Frontal cortex (tissue), 3 donors: ENCODE measurements at regions not wholly inside any gene's neighbourhood (a gene's known extent, or its start where the extent isn't known, plus 50 kb on each side); places are given as distances from the start of the nearest gene placed in this dataset.
"Not testable (repeated sequence)": the region's sequence is repeated elsewhere in the genome, so short reads cannot be mapped to it uniquely, and the experiment has no call there.

Experiments
- DNase-seq, 2 donors: peaks; one replicate each; pipeline ENCODE4 v3.0.0; 2012; ENCODE audit warnings: low spot score in 2 of 2
- FAIRE-seq: peaks from 2 replicates; lab custom pipeline; 2012; peaks lifted over from hg19 to GRCh38; lab: Jason Lieb, UNC
- donor health status: control.
- donor health status: control.
- donor health status: control.

DNA sequence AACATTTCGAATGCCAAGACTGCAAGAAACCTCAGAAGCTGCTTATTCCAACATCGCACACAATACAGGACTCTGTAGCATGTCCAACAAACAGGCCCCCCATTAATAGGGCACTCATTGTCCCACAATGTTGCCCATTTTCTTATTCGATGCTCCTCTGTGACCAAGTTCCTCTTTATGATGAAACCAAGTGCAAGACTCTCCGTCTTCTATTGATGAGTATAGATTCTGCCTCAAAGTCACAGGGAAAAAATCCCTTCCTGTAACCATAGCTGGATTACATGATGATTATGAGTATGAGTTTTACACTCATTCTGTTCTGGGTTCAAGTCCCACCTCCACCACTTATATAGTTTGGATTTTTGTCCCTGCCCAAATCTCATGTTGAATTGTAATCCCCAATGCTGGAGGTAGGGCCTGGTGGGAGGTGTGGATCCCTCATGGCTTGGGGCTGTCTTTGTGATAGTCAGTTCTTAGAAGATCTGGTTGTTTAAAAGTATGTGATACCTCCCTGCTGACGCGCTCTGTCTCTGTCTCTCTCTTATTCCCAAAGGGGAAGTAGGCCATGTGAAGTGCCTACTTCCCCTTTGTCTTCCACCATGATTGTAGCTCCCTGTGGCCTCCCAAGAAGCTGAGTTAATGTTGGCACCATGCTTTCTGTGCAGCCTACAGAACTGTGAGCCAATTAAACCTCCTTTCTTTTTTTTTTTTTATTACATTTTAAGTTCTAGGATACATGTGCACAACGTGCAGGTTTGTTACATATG, 148.7 kb downstream of the OSR1 start:
- no peak for DNase-seq
- FAIRE-seq: no peak

DNA sequence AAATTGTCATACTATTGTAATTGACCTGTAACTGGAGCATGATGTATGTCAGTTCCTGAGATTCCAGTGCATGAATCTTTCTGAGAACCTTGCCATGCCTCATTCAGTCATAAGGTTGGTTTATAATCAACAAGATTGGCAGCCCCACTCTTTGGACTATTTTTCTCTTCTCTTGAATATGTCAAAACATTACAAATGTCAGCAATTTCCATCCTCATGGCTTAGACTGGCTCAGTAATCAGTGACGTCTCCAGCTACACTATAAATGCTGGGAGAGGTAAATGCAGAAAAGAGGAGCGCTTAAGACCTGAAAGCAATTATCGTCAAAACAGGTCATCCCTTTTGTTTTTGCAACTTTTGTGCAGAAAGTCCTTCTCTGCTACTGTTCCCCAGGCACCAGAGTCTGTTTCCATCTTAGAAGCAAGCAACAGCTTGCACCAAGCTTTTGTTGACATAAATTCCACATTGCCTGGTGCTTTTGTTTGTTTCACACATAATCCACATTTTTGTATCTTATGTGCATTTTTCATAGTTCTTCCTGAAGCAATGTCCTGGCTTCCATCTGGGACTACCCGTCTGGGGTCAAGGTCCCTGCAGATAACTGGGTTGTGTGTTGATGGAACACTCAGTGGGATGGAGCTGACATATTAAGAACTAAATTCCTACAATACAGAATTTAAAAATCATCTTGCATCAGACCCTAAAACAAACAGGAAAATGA, 149.8 kb downstream of the OSR1 start:
- FAIRE-seq: no peak

DNA sequence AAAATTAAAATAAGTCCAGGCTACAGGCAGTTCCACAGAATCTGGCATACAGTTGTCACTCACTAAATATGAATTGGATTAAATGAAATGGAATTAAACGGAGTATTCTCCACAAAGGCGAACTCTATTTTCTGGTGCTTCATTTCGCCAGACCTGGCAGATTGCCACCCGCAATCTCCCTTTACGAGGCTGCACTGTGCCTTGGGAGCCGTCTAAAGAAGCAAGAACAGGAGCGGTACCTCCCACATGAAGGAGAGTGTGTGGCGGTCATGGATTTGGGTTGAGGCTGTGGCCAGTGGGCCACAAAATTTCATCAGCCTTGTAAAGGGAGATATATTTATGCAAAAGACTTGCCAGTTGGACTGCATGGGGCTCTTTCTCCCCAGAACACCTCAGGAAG, 151.0 kb downstream of the OSR1 start:
- DNase-seq: no peak

More for the DNA sequence above, 149.8 kb downstream of the OSR1 start:
- no peak for DNase-seq

DNA sequence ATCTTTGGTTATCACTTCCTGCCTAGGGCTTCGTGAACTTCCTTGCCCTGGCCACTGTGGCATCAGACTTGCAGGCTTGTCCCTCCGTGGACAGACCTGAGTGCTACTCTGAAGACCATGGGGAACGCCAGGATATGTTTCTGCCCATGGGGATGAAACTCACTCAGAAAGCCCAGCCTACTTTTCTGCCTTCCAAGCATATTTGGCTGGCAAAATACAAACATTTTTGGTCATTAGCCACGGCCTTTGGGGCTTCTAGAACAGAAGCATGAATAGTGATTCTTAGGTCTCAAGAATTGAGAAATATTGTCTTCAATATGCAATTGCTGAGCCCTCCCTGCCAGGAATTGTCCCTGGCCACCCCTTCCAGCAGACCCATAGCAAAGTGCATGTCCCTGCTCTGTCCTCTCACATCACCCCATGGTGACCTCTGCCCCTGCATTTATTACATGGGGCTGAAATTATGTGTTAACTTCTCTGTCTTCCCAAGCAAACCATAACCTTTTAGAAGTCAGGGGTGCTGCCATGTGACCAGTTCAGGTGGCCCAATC, 152.4 kb downstream of the OSR1 start:
- FAIRE-seq: no peak

More for the DNA sequence above, 151.0 kb downstream of the OSR1 start:
- no peak for FAIRE-seq

DNA sequence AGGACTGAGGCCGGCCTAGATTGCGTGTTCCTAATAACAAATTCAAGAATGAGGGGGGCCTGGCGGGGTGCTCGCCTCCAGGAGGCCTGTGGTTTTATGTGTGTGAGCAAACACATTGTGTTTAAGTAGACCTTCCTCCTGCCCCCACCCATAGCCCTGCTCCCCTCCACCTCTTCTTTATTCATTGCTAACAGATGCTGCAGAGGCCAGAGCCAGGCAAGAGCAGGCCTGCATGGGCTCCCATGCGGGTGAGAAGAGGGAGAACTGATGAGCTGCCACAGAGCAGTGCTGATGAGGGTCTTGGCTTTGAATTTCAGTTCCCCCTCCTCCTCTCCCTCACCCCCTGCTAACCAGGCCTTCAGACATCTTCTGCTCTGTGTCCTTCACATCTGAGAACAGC, 154.6 kb downstream of the OSR1 start:
- DNase-seq: no peak

More for the DNA sequence above, 152.4 kb downstream of the OSR1 start:
- DNase-seq: no peak

DNA sequence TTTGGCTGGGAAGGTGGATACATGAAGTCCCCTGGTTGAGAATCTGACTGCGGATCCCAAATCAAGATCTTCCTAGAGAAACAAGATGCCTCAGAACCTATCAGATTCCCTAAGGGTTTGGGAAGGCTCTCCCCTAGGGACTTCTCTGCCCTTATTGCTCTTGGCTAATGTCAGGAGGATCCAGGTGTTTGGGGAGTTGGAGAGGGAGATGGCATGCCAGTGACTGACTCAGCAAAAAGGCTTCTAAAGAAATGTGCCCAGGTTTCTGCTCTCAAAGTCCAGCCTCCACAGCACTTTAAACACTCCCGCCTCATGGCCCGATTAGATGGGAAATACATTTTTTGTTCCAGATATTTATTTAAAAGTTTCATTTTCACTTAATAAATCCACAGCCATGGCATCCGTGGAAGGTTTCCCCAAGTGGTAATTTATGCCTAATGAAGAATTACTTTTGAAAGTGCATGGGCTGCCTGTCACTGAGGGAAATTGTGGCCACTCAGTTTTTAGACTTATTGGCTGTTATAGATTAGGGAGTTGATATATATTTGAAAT, 156.4 kb downstream of the OSR1 start:
- no peak for FAIRE-seq

More for the DNA sequence above, 154.6 kb downstream of the OSR1 start:
- FAIRE-seq: no peak

DNA sequence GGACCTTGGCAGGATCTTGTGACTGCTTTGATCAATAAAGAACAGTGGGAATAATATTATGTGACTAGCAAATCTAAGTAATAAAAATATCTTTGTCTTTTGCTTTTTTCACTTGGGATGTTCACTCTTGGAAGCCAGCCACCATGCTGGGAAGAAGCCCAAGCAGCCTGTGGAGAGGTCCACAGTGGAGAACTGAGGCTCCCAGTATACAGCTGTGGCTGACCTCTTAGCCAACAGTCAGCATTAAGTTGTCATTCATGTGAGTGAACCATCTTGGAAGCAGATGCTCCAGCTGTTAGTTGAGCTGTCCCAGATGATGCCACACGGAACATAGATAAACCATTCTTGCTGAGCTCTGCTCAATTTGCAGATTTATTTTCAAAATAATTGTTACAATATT, 160.0 kb downstream of the OSR1 start:
- DNase-seq: peak in 1 of 2 donors; percentile 4
- FAIRE-seq: no peak

More for the DNA sequence above, 156.4 kb downstream of the OSR1 start:
- DNase-seq: no peak

DNA sequence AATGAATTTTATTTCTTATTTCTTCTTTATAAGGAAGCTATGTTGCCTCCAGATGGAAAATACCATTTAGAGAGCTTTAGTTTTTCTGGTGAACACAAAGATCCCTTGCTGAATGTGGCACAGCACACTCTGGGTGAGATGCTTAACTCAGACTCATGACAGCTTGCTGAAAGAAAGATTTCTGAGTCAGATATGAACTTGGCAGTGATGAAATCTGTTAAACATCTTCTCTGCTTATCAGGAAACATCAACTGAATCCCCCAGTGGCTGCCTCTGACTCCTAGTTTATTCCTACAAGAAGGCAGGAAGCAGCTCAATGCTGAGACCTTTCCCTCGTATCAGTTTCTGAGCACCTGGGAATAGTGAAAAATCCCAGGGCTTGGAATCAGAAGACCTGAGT, 162.8 kb downstream of the OSR1 start:
- DNase-seq: no peak
- no peak for FAIRE-seq

DNA sequence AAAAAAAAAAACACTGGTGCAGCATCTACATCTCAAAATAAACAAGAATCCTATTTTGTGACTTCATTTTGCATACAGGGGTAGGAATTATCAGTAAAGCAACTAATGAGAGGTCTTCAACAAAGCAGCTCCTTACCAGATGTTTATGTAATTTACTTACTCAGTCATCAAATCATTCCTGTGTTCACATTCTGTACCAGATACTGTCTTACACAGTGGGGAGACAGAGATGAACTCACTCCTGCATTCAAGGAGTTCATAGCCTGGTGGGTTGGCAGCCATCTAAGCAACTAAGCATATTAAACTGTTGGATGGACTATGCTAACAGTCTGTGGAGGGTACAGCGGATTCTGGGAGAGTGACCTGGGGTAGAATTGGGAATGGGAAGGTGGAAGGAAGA, 169.0 kb downstream of the OSR1 start:
- FAIRE-seq: no peak
- no peak for DNase-seq

DNA sequence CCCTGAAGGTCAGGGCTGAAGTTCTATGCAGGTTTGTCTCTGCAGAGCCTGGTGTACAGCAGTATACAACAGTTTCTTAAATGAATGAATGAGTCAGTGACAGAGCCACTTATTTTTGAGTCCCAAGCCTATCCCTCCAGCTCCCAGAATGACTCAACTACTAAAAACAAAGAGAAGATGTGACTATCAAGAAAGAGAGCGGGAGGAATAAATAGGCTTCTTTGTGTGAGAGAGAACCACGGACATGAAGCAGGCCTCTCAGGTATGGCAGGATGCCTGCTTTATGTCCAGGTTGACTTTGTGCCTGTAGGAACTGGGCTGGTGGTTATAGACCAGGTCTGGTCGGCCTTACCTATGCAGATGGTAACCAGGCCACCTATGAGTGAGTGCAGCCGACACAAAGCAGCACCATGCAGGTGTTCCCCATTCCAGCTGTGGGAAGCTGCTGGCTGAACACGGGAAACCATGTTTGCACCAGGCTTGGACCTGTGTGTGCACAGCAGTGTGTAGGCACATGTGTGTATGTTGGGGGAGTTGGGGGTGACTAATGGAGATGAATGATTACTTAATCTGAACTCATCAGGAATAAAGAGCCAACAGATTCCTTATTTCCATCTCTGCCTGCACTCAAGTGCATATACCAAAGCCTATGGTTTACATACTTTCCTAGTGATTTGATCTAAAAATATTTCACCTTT, 171.0 kb downstream of the OSR1 start:
- FAIRE-seq: no peak
- no peak for DNase-seq

DNA sequence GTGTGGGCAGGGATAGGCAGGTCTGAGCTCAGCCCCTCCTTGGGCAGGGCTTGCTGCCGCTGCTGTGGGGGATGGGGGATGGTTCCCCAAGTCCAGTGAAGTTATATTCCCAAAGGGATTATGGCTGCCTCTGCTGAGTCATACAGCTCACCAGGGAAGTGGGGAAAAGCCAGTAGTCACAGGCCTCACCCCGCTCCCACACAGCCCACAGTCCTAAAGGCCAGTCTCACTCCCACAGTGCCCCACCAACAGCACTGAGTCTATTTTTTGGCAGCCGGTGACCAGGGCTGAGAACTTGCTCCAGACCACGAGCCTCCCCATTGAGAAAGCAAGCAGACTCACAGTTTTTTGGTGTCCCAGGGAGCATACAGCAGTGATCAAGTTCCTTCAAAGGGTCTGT, 173.3 kb downstream of the OSR1 start:
- FAIRE-seq: no peak
- no peak for DNase-seq

DNA sequence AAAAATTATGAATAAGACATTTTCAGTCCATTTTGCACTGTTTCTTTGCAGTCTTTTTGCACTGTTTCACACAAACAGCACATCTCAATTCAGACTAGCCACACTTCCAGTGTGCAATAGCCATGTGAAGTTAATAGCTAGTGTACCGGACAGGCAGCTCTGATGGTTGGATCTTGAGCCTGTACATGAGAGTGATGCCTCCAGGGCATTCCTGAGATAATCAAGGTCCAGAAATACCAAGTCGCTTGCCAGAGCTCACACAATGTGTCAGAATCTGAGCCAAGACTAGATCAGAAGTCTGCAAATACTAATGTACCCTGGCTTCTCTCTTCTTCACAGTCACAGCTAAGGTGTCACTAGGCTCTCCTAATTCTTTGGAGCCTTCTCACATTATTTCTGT, 180.2 kb downstream of the OSR1 start:
- FAIRE-seq: no peak

DNA sequence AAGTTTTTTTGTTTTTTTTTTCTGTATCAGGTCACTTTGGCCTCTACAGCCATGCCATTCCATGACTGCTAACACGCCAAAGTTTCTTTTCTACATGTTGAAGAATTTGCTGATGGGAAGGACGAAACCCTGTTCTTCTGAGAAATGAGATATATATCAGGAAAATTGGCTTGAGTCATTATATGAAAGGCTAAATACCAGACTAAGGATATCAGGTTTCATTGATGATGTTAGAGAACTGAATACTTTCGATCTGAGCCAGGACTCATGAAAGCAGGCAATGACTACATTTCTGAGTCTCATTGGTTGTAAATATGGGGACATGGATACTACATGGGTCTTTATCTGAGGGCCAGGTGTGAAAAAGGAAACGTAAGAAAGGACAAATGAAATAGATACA, 181.4 kb downstream of the OSR1 start:
- DNase-seq (no peak), FAIRE-seq (no peak)

More for the DNA sequence above, 180.2 kb downstream of the OSR1 start:
- DNase-seq: no peak

DNA sequence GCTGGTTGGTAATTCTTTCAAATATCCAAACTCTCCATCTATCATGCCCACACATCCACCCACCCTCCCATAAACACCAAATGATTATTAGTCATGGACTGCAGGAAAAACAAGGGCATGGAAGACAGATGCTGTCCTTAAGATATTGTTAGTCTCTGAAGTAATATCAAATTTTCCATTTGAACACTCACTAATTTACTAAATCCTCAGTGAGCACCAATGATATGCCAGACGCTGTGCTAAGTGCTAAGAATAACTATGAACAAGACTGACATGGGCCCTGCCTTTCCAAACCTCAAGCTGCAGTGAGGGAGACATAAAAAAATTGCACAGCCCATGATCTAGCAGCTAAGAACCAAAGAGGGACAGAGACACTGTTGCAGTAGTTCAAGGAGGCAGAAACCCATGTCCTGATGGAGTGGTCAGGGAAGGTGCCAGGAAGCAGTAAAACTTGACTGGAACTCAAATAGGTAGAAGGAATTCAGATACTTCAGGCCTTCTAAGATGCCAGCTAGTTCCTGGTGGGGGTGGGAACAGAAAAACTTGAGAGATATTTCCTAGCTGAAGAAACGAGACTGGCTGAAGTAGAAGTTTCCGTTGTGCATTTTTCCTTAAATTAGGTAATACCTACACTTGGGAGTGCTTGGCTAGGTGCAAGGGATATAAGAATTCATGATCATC, 182.1 kb downstream of the OSR1 start:
- DNase-seq (no peak), FAIRE-seq (no peak)

DNA sequence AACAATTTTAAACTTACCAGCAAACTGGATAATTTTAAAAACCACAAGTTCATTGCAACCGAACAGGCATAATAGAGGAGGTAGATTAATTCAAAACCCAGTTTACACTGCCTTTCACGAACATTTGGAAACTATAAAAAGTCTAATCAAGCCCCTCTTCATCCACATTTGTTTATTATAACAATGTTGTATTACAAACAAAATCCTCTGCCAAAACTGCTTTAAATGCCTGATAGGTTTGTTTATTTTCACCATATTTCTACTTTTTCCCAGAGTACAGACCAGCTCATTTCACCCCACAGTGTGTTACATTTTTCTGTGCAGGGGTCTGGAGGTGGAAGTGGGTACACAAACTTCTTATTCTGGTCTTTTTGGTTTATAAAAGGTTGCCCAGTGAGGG, 184.2 kb downstream of the OSR1 start:
- FAIRE-seq (no peak), DNase-seq (no peak)

DNA sequence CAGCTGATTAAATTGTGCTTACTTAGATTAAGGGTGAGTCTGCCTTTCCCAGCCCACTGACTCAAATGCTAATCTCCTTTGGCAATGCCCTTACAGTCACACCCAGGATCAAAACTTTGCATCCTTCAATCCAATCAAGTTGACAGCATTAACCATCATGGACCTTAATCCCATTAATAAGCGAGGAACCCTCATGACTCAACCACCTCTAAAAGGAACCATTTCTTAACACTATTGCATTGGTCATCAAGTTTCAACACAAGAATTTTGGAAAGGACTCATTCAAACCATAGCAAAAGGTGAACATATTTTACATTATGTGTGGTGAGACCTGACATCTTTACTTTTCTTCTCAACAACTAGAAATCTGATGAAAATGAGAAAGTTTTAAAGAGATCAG, 187.0 kb downstream of the OSR1 start:
- DNase-seq: no peak
- no peak for FAIRE-seq

DNA sequence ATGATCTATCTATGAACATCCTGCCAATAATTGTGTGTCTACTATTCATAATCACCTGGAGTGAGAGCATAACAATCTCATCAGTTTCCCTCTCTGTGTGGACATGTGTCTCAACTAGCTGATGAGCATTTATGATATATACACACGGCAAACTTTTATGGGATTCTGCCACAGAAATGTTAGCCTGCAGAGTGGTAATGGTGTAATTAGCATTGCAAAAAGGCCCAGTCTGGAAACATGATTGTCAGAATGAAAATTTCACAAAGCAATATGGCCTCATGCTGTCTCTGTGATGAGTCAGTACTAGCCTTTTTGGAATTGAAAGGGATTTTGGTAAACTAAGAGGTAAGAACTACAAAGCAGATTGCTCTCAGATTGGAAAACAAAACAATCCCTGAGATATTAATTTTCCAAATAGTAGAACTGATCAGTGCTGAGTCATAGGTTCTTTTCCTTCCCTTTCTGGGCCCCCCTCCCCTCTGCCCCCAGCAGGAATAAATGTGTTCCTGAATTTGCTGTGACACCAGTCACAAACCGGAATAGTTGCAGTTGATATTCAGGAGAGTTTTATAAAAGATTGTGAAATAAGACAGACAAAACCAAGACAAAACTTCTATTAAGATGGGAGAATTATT, 189.2 kb downstream of the OSR1 start:
- FAIRE-seq: no peak
- no peak for DNase-seq

DNA sequence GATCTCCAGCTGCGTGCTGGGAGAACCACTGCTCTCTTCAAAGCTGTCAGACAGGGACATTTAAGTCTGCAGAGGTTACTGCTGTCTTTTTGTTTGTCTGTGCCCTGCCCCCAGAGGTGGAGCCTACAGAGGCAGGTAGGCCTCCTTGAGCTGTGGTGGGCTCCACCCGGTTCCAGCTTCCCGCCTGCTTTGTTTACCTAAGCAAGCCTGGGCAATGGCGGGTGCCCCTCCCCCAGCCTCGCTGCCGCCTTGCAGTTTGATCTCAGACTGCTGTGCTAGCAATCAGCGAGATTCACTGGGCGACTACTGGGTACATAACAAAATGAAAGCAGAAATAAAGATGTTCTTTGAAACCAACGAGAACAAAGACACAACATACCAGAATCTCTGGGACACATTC, 194.3 kb downstream of the OSR1 start:
- DNase-seq, FAIRE-seq: not testable (repeated sequence)

DNA sequence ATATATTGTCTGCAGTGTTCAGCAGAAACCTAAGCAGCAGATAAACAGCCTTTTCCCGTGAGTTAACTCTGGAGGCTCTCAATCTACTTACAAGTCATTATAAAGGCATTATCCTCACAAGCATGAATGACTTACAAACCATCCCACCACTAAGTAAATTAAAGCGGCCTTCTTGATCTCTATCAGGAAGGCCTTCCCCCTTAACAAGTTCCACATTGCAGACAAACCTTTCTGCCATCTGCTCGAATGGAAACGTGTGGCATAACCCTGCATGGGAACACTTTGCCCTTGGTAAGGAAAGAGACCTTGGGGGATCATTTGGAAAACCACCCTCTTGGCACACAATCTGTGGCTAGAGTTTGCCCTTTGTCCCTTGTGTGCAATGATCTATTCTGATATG, 199.5 kb downstream of the OSR1 start:
- DNase-seq: no peak
- FAIRE-seq: no peak
